MCF 10A (cell line): ENCODE measurements at regions not wholly inside any gene's neighbourhood (a gene's known extent, or its start where the extent isn't known, plus 50 kb on each side); places are given as distances from the start of the nearest gene placed in this dataset.

ENCODE experiments used
- BruUV-seq: library from RNA; stranded (reverse); fragments of 400-500 nt; replicated peaks from 2 replicates; lab custom pipeline; 2021; lab: Mats Ljungman, UMichigan
- CTCF ChIA-PET: fragments of 300-600 bp; sonication (Branson Sonifier 250); formaldehyde crosslinking; extraction: SDS; loops from one replicate; lab custom pipeline; 2021; ENCODE audit warnings: antibody characterized with exemption, inconsistent platforms; lab: Yijun Ruan, JAX
- POLR2A ChIA-PET: fragments of 300-600, 350-650 bp; sonication (Branson Sonifier 250); formaldehyde crosslinking; extraction: SDS; loops from one replicate; lab custom pipeline; 2020; ENCODE audit warnings: antibody characterized with exemption, inconsistent platforms; lab: Yijun Ruan, JAX
- DNase-seq: peaks from one replicate; pipeline ENCODE4 v3.0.0-alpha.2; 2018; ENCODE audit not compliant: unreplicated experiment
- H3K27ac Mint-ChIP-seq: one replicate; pipeline ENCODE4 v1.8.0; 2022; ENCODE audit warnings: mild to moderate bottlenecking, low read depth, mixed read lengths; ENCODE audit not compliant: unreplicated experiment
- H3K27me3 Mint-ChIP-seq: one replicate; pipeline ENCODE4 v1.8.0; 2022; ENCODE audit warnings: mixed read lengths; ENCODE audit not compliant: insufficient read depth, unreplicated experiment
- H3K36me3 Mint-ChIP-seq: one replicate; pipeline ENCODE4 v1.8.0; 2022; ENCODE audit warnings: mild to moderate bottlenecking, moderate library complexity, mixed read lengths; ENCODE audit not compliant: insufficient read depth, unreplicated experiment
- H3K4me1 Mint-ChIP-seq: one replicate; pipeline ENCODE4 v1.8.0; 2022; ENCODE audit warnings: mixed read lengths; ENCODE audit not compliant: insufficient read depth, unreplicated experiment
- H3K4me3 Mint-ChIP-seq: one replicate; pipeline ENCODE4 v1.8.0; 2022; ENCODE audit warnings: mild to moderate bottlenecking, moderate library complexity, mixed read lengths; ENCODE audit not compliant: unreplicated experiment
- H3K9me3 Mint-ChIP-seq: one replicate; pipeline ENCODE4 v1.8.0; 2022; ENCODE audit warnings: mixed read lengths; ENCODE audit not compliant: unreplicated experiment
- intact Hi-C: fragments of 100-400 bp; cut with micrococcal nuclease; formaldehyde crosslinking; loops from 2 replicates; pipeline ENCODE4 v1.14.1; 2022
- TF ChIP-seq, protein P1 (sequence below): fragments of 200-600 bp; IDR thresholded peaks from one replicate; pipeline ENCODE4 v1.8.0; 2022; ENCODE audit warnings: antibody characterized with exemption, mild to moderate bottlenecking; ENCODE audit not compliant: unreplicated experiment

DNA sequence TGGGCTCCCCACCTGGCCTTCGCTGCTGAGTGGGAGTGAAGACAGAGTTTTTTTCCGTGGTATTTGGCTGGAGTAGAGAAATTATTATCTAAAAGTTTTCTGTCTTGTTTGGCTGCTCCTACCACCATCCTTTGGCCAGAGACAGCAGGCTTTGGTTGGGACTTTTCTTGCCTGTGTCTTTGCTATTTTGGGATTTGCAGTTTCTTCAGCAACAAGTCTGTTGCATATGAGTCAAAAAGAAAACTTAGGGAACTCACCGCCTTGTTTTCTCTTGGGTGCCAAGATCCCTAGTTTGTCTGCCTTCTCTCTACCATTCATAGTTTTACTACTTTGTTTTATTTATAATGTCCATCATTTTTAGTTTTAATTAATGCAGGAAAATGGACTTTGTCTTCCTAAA is 683.8 kb downstream of the DOK5 start:
- Mint-ChIP-seq H3K4me3 (no peak overlapping the region), H3K9me3 (peaks cover 35% of the 10 kb centered on the region), H3K27ac (no peak overlapping the region), H3K27me3 (no peaks in the 10 kb centered on the region), H3K4me1 (no peaks in the 10 kb centered on the region), H3K36me3 (no peaks in the 10 kb centered on the region)
- no TSS peak for BruUV-seq
- CTCF ChIA-PET = no interaction called here
- POLR2A ChIA-PET = no interaction called here
- intact Hi-C loops = no loop called here
- TF ChIP-seq, protein P1, sequence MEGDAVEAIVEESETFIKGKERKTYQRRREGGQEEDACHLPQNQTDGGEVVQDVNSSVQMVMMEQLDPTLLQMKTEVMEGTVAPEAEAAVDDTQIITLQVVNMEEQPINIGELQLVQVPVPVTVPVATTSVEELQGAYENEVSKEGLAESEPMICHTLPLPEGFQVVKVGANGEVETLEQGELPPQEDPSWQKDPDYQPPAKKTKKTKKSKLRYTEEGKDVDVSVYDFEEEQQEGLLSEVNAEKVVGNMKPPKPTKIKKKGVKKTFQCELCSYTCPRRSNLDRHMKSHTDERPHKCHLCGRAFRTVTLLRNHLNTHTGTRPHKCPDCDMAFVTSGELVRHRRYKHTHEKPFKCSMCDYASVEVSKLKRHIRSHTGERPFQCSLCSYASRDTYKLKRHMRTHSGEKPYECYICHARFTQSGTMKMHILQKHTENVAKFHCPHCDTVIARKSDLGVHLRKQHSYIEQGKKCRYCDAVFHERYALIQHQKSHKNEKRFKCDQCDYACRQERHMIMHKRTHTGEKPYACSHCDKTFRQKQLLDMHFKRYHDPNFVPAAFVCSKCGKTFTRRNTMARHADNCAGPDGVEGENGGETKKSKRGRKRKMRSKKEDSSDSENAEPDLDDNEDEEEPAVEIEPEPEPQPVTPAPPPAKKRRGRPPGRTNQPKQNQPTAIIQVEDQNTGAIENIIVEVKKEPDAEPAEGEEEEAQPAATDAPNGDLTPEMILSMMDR = no peak
- DNase-seq = no peak

DNA sequence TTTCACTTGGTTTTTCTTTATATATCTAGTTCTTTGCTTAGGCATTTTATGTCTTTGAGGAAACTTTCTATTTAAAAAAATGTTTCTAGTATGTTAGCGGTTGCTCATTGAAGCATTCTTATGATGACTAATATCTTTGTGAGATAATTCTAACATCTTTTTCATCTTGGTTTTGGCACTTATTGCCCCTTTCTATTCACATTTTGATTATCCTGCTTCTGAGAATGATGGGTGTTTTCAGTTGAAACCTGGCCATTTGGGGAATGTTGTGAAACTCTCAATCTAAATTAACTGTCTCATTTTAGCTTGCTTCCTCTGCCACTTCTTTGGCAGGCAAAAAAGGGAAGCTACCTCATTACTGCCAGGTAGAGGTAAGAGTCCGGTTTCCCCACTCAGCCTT is 683.1 kb downstream of the DOK5 start:
- intact Hi-C loops = no loop called here
- BruUV-seq = no TSS peak
- no peak for DNase-seq
- H3K4me3 Mint-ChIP-seq = no peak overlapping the region
- no peak overlapping the region for H3K27ac Mint-ChIP-seq
- CTCF ChIA-PET = no interaction called here
- POLR2A ChIA-PET = no interaction called here
- no peaks in the 10 kb centered on the region for H3K4me1 Mint-ChIP-seq
- H3K9me3 Mint-ChIP-seq = peaks cover 35% of the 10 kb centered on the region
- TF ChIP-seq, protein P1 = no peak
- H3K27me3 Mint-ChIP-seq = no peaks in the 10 kb centered on the region
- no peaks in the 10 kb centered on the region for H3K36me3 Mint-ChIP-seq

DNA sequence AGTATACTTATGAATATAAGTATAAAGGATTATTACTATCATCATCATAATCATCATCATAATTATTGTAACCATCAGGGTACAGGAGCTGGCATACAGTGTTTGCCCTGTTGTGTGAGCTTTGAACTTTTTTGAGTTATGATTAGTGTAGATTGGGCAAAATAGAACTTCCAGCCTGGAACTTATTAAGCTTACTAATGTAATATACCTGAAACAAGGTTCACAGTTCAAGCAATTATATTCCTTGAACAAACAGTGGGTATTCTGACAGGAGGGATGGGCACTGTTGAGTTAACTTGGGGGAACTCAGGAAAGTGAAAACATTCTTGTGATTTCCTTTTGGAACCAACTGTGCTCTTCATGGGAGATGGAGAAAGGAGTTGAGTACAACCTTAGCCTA is 680.0 kb downstream of the DOK5 start:
- POLR2A ChIA-PET = interaction anchor here (0.6 kb wide), 1 partner anchor 13 kb away, joined by 3 read pairs; no protein-coding TSS in a partner anchor
- intact Hi-C loops = no loop called here
- DNase-seq = no peak
- BruUV-seq = no TSS peak
- H3K4me3 Mint-ChIP-seq = no peak overlapping the region
- no peak overlapping the region for H3K27ac Mint-ChIP-seq
- CTCF ChIA-PET = no interaction called here
- H3K9me3 Mint-ChIP-seq = peaks cover 36% of the 10 kb centered on the region
- H3K4me1 Mint-ChIP-seq = no peaks in the 10 kb centered on the region
- H3K27me3 Mint-ChIP-seq = no peaks in the 10 kb centered on the region
- no peaks in the 10 kb centered on the region for H3K36me3 Mint-ChIP-seq
- TF ChIP-seq, protein P1 = no peak

DNA sequence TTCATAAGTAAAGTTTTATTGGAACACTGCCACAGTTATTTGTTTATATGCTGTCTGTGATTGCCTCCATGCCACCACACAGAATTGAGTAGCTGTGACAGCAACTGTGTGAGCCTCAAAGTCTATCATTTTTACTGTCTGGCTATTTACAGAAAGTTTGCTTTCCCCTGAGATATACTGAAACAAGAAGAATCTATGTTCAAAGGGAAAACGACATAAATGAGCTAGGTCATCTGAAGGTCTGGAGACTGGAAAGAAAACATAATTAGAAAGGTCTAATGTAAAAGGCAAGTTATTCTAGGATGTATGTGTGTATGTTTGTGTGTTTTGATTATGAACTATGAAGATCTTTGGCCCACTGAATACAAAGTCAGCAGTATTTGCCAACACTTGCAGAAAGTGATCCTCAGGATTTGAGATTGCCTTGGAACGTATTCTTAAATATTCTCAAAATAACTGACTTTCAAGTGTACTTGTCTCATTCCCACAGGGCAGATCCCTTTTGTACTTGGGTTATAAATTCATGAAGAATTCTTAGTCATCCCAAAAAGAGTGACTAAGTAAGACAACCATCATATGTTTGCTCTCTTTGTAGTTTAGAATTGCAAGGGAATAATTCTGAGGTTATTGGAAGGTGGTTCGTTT is 677.7 kb downstream of the DOK5 start:
- ChIA-PET CTCF (no interaction called here), POLR2A (no interaction called here)
- no peak for DNase-seq
- Mint-ChIP-seq H3K4me3 (no peak overlapping the region), H3K27me3 (no peaks in the 10 kb centered on the region), H3K36me3 (no peaks in the 10 kb centered on the region), H3K4me1 (no peaks in the 10 kb centered on the region), H3K27ac (no peak overlapping the region), H3K9me3 (peaks cover 36% of the 10 kb centered on the region)
- intact Hi-C loops = no loop called here
- BruUV-seq = no TSS peak
- TF ChIP-seq, protein P1 = no peak
